ENCODE measurements at regions not wholly inside any gene's neighbourhood (a gene's known extent, or its start where the extent isn't known, plus 50 kb on each side); places are given as distances from the start of the nearest gene placed in this dataset.

DNA sequence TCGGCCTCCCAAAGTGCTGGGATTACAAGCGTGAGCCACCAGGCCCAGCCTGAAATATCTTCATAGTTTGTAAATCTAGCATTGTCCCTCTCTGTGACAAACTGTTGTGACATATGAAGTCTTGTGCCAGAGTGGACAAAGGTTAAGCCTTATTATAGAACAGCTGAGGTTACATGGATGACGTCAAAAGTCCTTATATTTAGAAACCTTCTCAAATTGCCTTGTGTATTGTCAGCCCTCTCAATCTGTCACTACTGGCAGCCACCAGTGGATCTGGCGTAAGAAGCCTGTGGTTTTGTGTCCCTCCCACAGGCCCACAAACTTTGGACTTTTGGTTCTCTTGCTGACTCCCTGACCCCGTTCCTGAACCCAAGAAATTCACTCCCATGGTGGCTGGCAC, 79.4 kb upstream of the CCDC112 start:
- TF ChIP-seq CTCF (conservative IDR thresholded peaks at IDR 0.05; ENCODE audit: low read depth, low read length) (no peak), EZH2 (IDR thresholded peaks at IDR 0.05; ENCODE audit: low read length, unreplicated experiment) (no peak), EZH2phosphoT487 (IDR thresholded peaks at IDR 0.05; ENCODE audit: borderline replicate concordance, low read length) (no peak)
